PC-3 (cell line): ENCODE measurements at regions not wholly inside any gene's neighbourhood (a gene's known extent, or its start where the extent isn't known, plus 50 kb on each side); places are given as distances from the start of the nearest gene placed in this dataset.

ENCODE experiments used
- EZH2 ChIP-seq: fragments of 300-600 bp; sonication (generic); IDR thresholded peaks from one replicate; pipeline ENCODE4 v1.6.1; 2017; ENCODE audit warnings: antibody characterized with exemption, mild to moderate bottlenecking, low read length; ENCODE audit not compliant: unreplicated experiment
- EZH2phosphoT487 ChIP-seq: fragments of 300-600 bp; sonication (generic); IDR thresholded peaks from 2 replicates; pipeline ENCODE4 v1.6.1; 2018; ENCODE audit warnings: mild to moderate bottlenecking, antibody characterized with exemption, low read length, borderline replicate concordance
- TF ChIP-seq, protein P1 (sequence below): fragments of 300-600 bp; sonication (generic); conservative IDR thresholded peaks from 2 replicates; pipeline ENCODE4 v1.5.1; 2017; ENCODE audit warnings: antibody characterized with exemption, low read depth, mild to moderate bottlenecking, low read length

DNA sequence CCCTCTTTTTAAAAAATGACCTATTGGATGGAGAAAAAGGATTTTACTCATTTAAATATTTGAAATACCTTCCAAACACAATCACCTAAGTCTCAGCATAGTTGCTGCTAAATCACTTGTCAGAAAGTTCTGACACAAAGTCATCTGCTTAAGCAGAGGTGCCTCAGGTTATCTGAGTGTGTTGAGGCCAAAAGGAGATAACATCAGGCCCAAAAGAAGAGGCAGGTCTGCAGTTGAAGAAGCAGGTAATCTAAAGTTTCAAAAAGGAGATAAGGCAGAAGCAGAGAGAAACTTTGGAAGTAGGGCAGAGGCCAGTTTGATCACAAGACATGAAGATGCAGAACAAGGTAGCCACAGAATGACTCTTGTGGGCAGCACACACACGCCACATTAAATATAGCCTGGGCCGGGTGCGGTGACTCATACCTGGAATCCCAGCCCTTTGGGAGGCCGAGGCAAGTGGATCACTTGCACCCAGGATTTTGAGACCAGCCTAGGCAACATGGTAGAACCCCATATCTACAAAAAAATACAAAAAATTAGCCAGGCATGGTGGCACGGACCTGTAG is 175.7 kb upstream of the API5 start:
- TF ChIP-seq, protein P1, sequence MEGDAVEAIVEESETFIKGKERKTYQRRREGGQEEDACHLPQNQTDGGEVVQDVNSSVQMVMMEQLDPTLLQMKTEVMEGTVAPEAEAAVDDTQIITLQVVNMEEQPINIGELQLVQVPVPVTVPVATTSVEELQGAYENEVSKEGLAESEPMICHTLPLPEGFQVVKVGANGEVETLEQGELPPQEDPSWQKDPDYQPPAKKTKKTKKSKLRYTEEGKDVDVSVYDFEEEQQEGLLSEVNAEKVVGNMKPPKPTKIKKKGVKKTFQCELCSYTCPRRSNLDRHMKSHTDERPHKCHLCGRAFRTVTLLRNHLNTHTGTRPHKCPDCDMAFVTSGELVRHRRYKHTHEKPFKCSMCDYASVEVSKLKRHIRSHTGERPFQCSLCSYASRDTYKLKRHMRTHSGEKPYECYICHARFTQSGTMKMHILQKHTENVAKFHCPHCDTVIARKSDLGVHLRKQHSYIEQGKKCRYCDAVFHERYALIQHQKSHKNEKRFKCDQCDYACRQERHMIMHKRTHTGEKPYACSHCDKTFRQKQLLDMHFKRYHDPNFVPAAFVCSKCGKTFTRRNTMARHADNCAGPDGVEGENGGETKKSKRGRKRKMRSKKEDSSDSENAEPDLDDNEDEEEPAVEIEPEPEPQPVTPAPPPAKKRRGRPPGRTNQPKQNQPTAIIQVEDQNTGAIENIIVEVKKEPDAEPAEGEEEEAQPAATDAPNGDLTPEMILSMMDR = no peak
- no peak for TF ChIP-seq EZH2phosphoT487
- no peak for TF ChIP-seq EZH2
